K562 (cell line): ENCODE measurements at regions not wholly inside any gene's neighbourhood (a gene's known extent, or its start where the extent isn't known, plus 50 kb on each side); places are given as distances from the start of the nearest gene placed in this dataset.

Source experiments
- ATAC-seq: fragments of 200-7000 bp; cut with Tn5 transposase; 3 replicates; pipeline ENCODE4 v1.9.1; 2020; ENCODE audit warnings: moderate library complexity
- BruUV-seq: library from RNA; stranded (reverse); fragments of 400-500 nt; replicated peaks from 2 replicates; lab custom pipeline; 2021; lab: Mats Ljungman, UMichigan
- CTCF ChIA-PET: fragments of 300-600 bp; formaldehyde crosslinking; extraction: SDS; loops from one replicate; lab custom pipeline; 2021; ENCODE audit warnings: low intra/inter-chr PET ratio; lab: Yijun Ruan, JAX
- POLR2A ChIA-PET: fragments of 300-600, 350-650 bp; sonication (Branson Sonifier 250); formaldehyde crosslinking; extraction: SDS; loops from one replicate; lab custom pipeline; 2021; ENCODE audit warnings: antibody characterized with exemption, inconsistent platforms; lab: Yijun Ruan, JAX
- DNase-seq, 4 experiments: peaks; one replicate each; pipeline versions ENCODE4 v3.0.0 to v3.0.0-alpha.2; 2011 to 2018; ENCODE audit warnings: low spot score in 3 of 4, mixed read lengths in 3 of 4; ENCODE audit errors: extremely low read depth in 1 of 4
- FAIRE-seq: peaks from 2 replicates; lab custom pipeline; 2011; peaks lifted over from hg19 to GRCh38; lab: Jason Lieb, UNC
- H2AFZ ChIP-seq: 2 replicates; pipeline ENCODE4 v1.6.0; 2011; ENCODE audit warnings: low read depth, low read length, control low read depth, inconsistent platforms
- H3K27ac ChIP-seq: fragments of 200-600 bp; 3 replicates; pipeline ENCODE4 v1.8.0; 2011; ENCODE audit warnings: low read depth, mild to moderate bottlenecking, control low read depth, inconsistent platforms, low read length, moderate library complexity, mixed read lengths; ENCODE audit errors: extremely low read depth
- H3K27me3 ChIP-seq, 2 experiments: fragments of 300-600 bp in 1 of 2; 2 replicates in 1 of 2; 3 replicates in 1 of 2; pipeline versions ENCODE4 v1.6.0 to v1.8.0; 2011; ENCODE audit warnings: inconsistent platforms in 2 of 2, low read length in 2 of 2, mild to moderate bottlenecking in 1 of 2, mixed read lengths in 1 of 2, moderate library complexity in 1 of 2; ENCODE audit not compliant: control insufficient read depth in 2 of 2, insufficient read depth in 2 of 2
- H3K36me3 ChIP-seq: fragments of 300-600 bp; 3 replicates; pipeline ENCODE4 v1.8.0; 2011; ENCODE audit warnings: mild to moderate bottlenecking, low read length, inconsistent platforms; ENCODE audit not compliant: control insufficient read depth, insufficient read depth
- H3K4me1 ChIP-seq, 2 experiments: fragments of 200-600 bp in 1 of 2; replicated peaks in 1 of 2; 2 replicates in 1 of 2; 3 replicates in 1 of 2; pipeline versions ENCODE4 v1.5.1 to v1.8.0; 2011; ENCODE audit warnings: inconsistent platforms in 2 of 2, low read length in 2 of 2, mild to moderate bottlenecking in 1 of 2, mixed read lengths in 1 of 2, moderate library complexity in 1 of 2; ENCODE audit not compliant: control insufficient read depth in 2 of 2, insufficient read depth in 2 of 2
- H3K4me2 ChIP-seq: 2 replicates; pipeline ENCODE4 v1.6.1; 2011; ENCODE audit warnings: low read length, control low read depth, inconsistent platforms, mixed read lengths; ENCODE audit not compliant: insufficient read depth
- H3K4me3 ChIP-seq: fragments of 200-600 bp; sonication (generic), shearing (Covaris generic); 2 replicates; pipeline ENCODE4 v1.5.1; 2016; ENCODE audit warnings: control low read depth, inconsistent platforms
- H3K79me2 ChIP-seq: fragments of 200-600 bp; 3 replicates; pipeline ENCODE4 v1.8.0; 2011; ENCODE audit warnings: low read length, inconsistent platforms; ENCODE audit not compliant: control insufficient read depth, insufficient read depth
- H3K9ac ChIP-seq, 2 experiments: 2 replicates each; pipeline versions ENCODE4 v1.6.0 to v1.6.1; 2011; ENCODE audit warnings: low read depth in 2 of 2, low read length in 2 of 2, control low read depth in 1 of 2, inconsistent platforms in 1 of 2, mild to moderate bottlenecking in 1 of 2, mixed read lengths in 1 of 2; ENCODE audit not compliant: insufficient read depth in 1 of 2
- H3K9me1 ChIP-seq: one replicate; pipeline ENCODE4 v1.6.0; 2011; ENCODE audit warnings: inconsistent platforms, mild to moderate bottlenecking, low read length, moderate library complexity; ENCODE audit not compliant: control insufficient read depth, insufficient read depth
- H3K9me3 ChIP-seq: replicated peaks from 2 replicates; pipeline ENCODE4 v1.5.1; 2011; ENCODE audit warnings: low read depth, low read length, inconsistent platforms; ENCODE audit not compliant: control insufficient read depth, insufficient read depth
- H4K20me1 ChIP-seq: replicated peaks from 2 replicates; pipeline ENCODE4 v1.6.1; 2011; ENCODE audit warnings: low read length, inconsistent platforms, mixed read lengths; ENCODE audit not compliant: control insufficient read depth, insufficient read depth
- CTCFL ChIP-seq: IDR thresholded peaks from 2 replicates; pipeline ENCODE4 v1.6.1; 2011; ENCODE audit warnings: borderline replicate concordance, low read depth, mild to moderate bottlenecking, moderate library complexity, low read length; ENCODE audit not compliant: insufficient read depth, poor library complexity, severe bottlenecking
- DIDO1 ChIP-seq: fragments of 450-650 bp; IDR thresholded peaks from 2 replicates; pipeline ENCODE4 v1.6.1; 2016; ENCODE audit warnings: low read depth, missing biosample characterization, missing genetic modification characterization
- DPF2 ChIP-seq: fragments of 450-650 bp; IDR thresholded peaks from 2 replicates; pipeline ENCODE4 v1.6.1; 2016
- GTF3C2 ChIP-seq: IDR thresholded peaks from 3 replicates; pipeline ENCODE4 v1.6.1; 2011; ENCODE audit warnings: borderline replicate concordance, mild to moderate bottlenecking, moderate library complexity; ENCODE audit not compliant: insufficient read length; ENCODE audit errors: extremely low read depth
- NR2C1 ChIP-seq, 2 experiments: fragments of 450-650 bp; IDR thresholded peaks; 2 replicates each; pipeline ENCODE4 v1.6.1; 2017; ENCODE audit warnings: mild to moderate bottlenecking in 2 of 2, antibody characterized with exemption in 1 of 2, inconsistent platforms in 1 of 2, missing compliant biosample characterization in 1 of 2, missing genetic modification characterization in 1 of 2
- NR2F6 ChIP-seq: fragments of 450-650 bp; formaldehyde crosslinking; IDR thresholded peaks from 2 replicates; pipeline ENCODE4 v1.4.0; 2020; ENCODE audit warnings: mild to moderate bottlenecking
- SAFB2 ChIP-seq: fragments of 200-400 bp; formaldehyde crosslinking; IDR thresholded peaks from 2 replicates; pipeline ENCODE4 v1.6.1; 2018; ENCODE audit warnings: borderline replicate concordance, low read length, low read depth, moderate library complexity; ENCODE audit not compliant: severe bottlenecking
- XRCC4 ChIP-seq: IDR thresholded peaks from one replicate; pipeline ENCODE4 v1.6.1; 2011; ENCODE audit not compliant: insufficient read depth, insufficient read length; ENCODE audit errors: extremely low read depth
- ZNF561 ChIP-seq: fragments of 450-650 bp; formaldehyde crosslinking; conservative IDR thresholded peaks from 2 replicates; pipeline ENCODE4 v1.4.0; 2020; ENCODE audit warnings: mild to moderate bottlenecking, moderate library complexity
- WGBS: fragments of 100-300 bp; shearing (Covaris generic); methylation state at CpG from one replicate; pipeline ENCODE4 v1.1.6; 2016; ENCODE audit warnings: low coverage, mixed read lengths; ENCODE audit not compliant: insufficient coverage; ENCODE audit errors: missing lambda C conversion rate; 5-methylcytosine and 5-hydroxymethylcytosine counted together
- in situ Hi-C: fragments of 300-500 bp; cut with MboI; formaldehyde crosslinking; loops from 4 replicates; pipeline ENCODE4 v1.15.0; 2018; ENCODE audit warnings: inconsistent platforms, mixed read lengths
- intact Hi-C: fragments of 100-400 bp; cut with micrococcal nuclease; formaldehyde crosslinking; loops from 2 replicates; pipeline ENCODE4 v1.14.2; 2022

- H3K4me3 ChIP-seq, result no peak overlapping the region
- H3K79me2 ChIP-seq, result no peaks in the 10 kb centered on the region
- H3K4me1 ChIP-seq, result no peaks in the 10 kb centered on the region; a peak in 1 of 5 replicates
- DNase-seq, result no peak
- 5% methylated on average over 1 of the region's 1 CpG for WGBS
- H3K4me2 ChIP-seq, result no peak overlapping the region
- H4K20me1 ChIP-seq, result 0 out of 2 replicates have a peak, but pooled peaks cover 4% of the 10 kb centered on the region
- H3K27me3 ChIP-seq, result peaks cover 0 to 11% of the 10 kb centered on the region in 2 experiments; a peak in 2 of 5 replicates
- FAIRE-seq, result no peak
- no peak for ATAC-seq
- H2AFZ ChIP-seq, result no peak overlapping the region
- POLR2A ChIA-PET, result no interaction called here
- CTCF ChIA-PET, result no interaction called here
- TF ChIP-seq DPF2 (no peak), XRCC4 (no peak), NR2C1 (IDR thresholded peaks at IDR 0.05) (no peak), NR2C1 (tag; IDR thresholded peaks at IDR 0.05) (no peak), DIDO1 (tag) (no peak), CTCFL (no peak), GTF3C2 (no peak), SAFB2 (no peak), ZNF561 (CRISPR knock-in tag) (no peak), NR2F6 (CRISPR knock-in tag) (no peak)
- in situ Hi-C loops, result no loop called here
- no peaks in the 10 kb centered on the region for H3K36me3 ChIP-seq
- no peaks in the 10 kb centered on the region for H3K9me3 ChIP-seq
- intact Hi-C loops, result no loop called here
- H3K9me1 ChIP-seq, result no peaks in the 10 kb centered on the region
- no TSS peak for BruUV-seq
- H3K27ac ChIP-seq, result no peak overlapping the region
- no peak overlapping the region for H3K9ac ChIP-seq
Observed at GRCh38 chr5:5077236-5077635, 62.9 kb upstream of the ADAMTS16 start.
